NCI-H1436 treated with DMSO at 0.1 percent for 48 hours (cell line): ENCODE measurements at regions not wholly inside any gene's neighbourhood (a gene's known extent, or its start where the extent isn't known, plus 50 kb on each side); places are given as distances from the start of the nearest gene placed in this dataset.
"Not testable (repeated sequence)": the region's sequence is repeated elsewhere in the genome, so short reads cannot be mapped to it uniquely, and the experiment has no call there.

ENCODE experiments used
- DNase-seq: peaks from one replicate; lab custom pipeline; 2025; lab: John Stamatoyannopoulos, UW

GRCh38 chr5:163789870-163790269, 284.5 kb downstream of the MAT2B start:
- no peak for DNase-seq

- DNase-seq: no peak
These were observed 285.1 kb downstream of the MAT2B start for GRCh38 chr5:163790497-163790896.

GRCh38 chr5:163794993-163795392, 289.6 kb downstream of the MAT2B start:
- no peak for DNase-seq

GRCh38 chr5:163807781-163808180, 302.4 kb downstream of the MAT2B start:
- DNase-seq: no peak

- DNase-seq: no peak
These were observed 304.1 kb downstream of the MAT2B start for GRCh38 chr5:163809473-163809872.

- no peak for DNase-seq
These were observed 308.5 kb downstream of the MAT2B start for GRCh38 chr5:163813900-163814299.

GRCh38 chr5:163815240-163815791, 309.9 kb downstream of the MAT2B start:
- no peak for DNase-seq

- DNase-seq: no peak
These were observed 315.7 kb downstream of the MAT2B start for GRCh38 chr5:163821142-163821541.

- no peak for DNase-seq
These were observed 317.1 kb downstream of the MAT2B start for GRCh38 chr5:163822548-163822947.

GRCh38 chr5:163825661-163826060, 320.2 kb downstream of the MAT2B start:
- no peak for DNase-seq

- no peak for DNase-seq
These were observed 320.8 kb downstream of the MAT2B start for GRCh38 chr5:163826201-163826600.

- no peak for DNase-seq
These were observed 326.7 kb downstream of the MAT2B start for GRCh38 chr5:163832155-163832554.

- no peak for DNase-seq
These were observed 333.3 kb downstream of the MAT2B start for GRCh38 chr5:163838738-163839137.

- no peak for DNase-seq
These were observed 341.1 kb downstream of the MAT2B start for GRCh38 chr5:163846512-163846911.

GRCh38 chr5:163855754-163856153, 350.3 kb downstream of the MAT2B start:
- DNase-seq: no peak

- no peak for DNase-seq
These were observed 356.3 kb downstream of the MAT2B start for GRCh38 chr5:163861670-163862069.

GRCh38 chr5:163867324-163867723, 361.9 kb downstream of the MAT2B start:
- no peak for DNase-seq

- no peak for DNase-seq
These were observed 362.3 kb downstream of the MAT2B start for GRCh38 chr5:163867738-163868137.

GRCh38 chr5:163869581-163869980, 364.2 kb downstream of the MAT2B start:
- DNase-seq: no peak

GRCh38 chr5:163870441-163870840, 365.0 kb downstream of the MAT2B start:
- DNase-seq: no peak

- no peak for DNase-seq
These were observed 369.0 kb downstream of the MAT2B start for GRCh38 chr5:163874431-163874830.

GRCh38 chr5:163874912-163875311, 369.5 kb downstream of the MAT2B start:
- DNase-seq: not testable (repeated sequence)

GRCh38 chr5:163877865-163878264, 372.4 kb downstream of the MAT2B start:
- DNase-seq: no peak

GRCh38 chr5:163878490-163878889, 373.1 kb downstream of the MAT2B start:
- no peak for DNase-seq

- no peak for DNase-seq
These were observed 374.9 kb downstream of the MAT2B start for GRCh38 chr5:163880302-163880701.
